Nephron progenitor cell (in vitro differentiated cells): ENCODE measurements at regions not wholly inside any gene's neighbourhood (a gene's known extent, or its start where the extent isn't known, plus 50 kb on each side); places are given as distances from the start of the nearest gene placed in this dataset.
"Not testable (repeated sequence)": the region's sequence is repeated elsewhere in the genome, so short reads cannot be mapped to it uniquely, and the experiment has no call there.

Experiments used
- DNase-seq: peaks from one replicate; pipeline ENCODE4 v3.0.0; 2021
- H3K27ac Mint-ChIP-seq: 2 replicates; pipeline ENCODE4 v1.8.0; 2021; ENCODE audit warnings: mild to moderate bottlenecking, moderate library complexity, mixed read lengths
- H3K27me3 Mint-ChIP-seq: 2 replicates; pipeline ENCODE4 v1.8.0; 2021; ENCODE audit warnings: mild to moderate bottlenecking, low read depth, mixed read lengths; ENCODE audit not compliant: poor library complexity
- H3K36me3 Mint-ChIP-seq: 2 replicates; pipeline ENCODE4 v1.8.0; 2021; ENCODE audit warnings: low read depth, mixed read lengths
- H3K4me1 Mint-ChIP-seq: 2 replicates; pipeline ENCODE4 v1.8.0; 2021; ENCODE audit warnings: mixed read lengths
- H3K4me3 Mint-ChIP-seq: 2 replicates; pipeline ENCODE4 v1.8.0; 2021; ENCODE audit warnings: mild to moderate bottlenecking, moderate library complexity, mixed read lengths
- H3K9me3 Mint-ChIP-seq: 2 replicates; pipeline ENCODE4 v1.8.0; 2021; ENCODE audit warnings: mild to moderate bottlenecking, moderate library complexity, mixed read lengths
- TF ChIP-seq, protein P1 (sequence below): fragments of 200-600 bp; sonication (generic); IDR thresholded peaks from 2 replicates; pipeline ENCODE4 v1.5.0; 2021; ENCODE audit warnings: antibody characterized with exemption

DNA sequence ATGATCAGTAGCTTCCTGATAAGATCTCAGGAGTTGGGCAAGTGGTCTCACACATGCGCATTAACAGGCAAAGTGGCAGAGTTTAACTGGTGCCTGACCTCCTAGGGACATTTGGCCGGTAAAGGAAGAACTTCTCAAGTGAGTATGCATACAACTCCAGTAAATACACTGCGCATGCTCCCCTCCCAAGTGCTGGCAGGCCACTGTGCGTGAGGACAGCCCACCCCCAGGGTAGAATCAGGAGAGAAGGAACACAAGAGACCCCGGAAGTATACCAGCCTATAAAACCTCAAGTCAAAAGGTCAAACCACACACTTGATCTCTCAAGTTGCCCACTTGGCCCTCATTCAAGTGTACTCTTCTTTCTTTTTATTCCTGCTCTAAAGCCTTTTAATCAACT lies 225.5 kb upstream of the ANKRD50 start:
- no peaks in the 10 kb centered on the region for H3K9me3 Mint-ChIP-seq
- H3K27ac Mint-ChIP-seq = no peak overlapping the region
- H3K4me3 Mint-ChIP-seq = no peak overlapping the region
- peaks cover 52% of the 10 kb centered on the region for H3K4me1 Mint-ChIP-seq
- no peaks in the 10 kb centered on the region for H3K27me3 Mint-ChIP-seq
- DNase-seq = no peak
- TF ChIP-seq, protein P1, sequence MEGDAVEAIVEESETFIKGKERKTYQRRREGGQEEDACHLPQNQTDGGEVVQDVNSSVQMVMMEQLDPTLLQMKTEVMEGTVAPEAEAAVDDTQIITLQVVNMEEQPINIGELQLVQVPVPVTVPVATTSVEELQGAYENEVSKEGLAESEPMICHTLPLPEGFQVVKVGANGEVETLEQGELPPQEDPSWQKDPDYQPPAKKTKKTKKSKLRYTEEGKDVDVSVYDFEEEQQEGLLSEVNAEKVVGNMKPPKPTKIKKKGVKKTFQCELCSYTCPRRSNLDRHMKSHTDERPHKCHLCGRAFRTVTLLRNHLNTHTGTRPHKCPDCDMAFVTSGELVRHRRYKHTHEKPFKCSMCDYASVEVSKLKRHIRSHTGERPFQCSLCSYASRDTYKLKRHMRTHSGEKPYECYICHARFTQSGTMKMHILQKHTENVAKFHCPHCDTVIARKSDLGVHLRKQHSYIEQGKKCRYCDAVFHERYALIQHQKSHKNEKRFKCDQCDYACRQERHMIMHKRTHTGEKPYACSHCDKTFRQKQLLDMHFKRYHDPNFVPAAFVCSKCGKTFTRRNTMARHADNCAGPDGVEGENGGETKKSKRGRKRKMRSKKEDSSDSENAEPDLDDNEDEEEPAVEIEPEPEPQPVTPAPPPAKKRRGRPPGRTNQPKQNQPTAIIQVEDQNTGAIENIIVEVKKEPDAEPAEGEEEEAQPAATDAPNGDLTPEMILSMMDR = no peak
- H3K36me3 Mint-ChIP-seq = no peaks in the 10 kb centered on the region

DNA sequence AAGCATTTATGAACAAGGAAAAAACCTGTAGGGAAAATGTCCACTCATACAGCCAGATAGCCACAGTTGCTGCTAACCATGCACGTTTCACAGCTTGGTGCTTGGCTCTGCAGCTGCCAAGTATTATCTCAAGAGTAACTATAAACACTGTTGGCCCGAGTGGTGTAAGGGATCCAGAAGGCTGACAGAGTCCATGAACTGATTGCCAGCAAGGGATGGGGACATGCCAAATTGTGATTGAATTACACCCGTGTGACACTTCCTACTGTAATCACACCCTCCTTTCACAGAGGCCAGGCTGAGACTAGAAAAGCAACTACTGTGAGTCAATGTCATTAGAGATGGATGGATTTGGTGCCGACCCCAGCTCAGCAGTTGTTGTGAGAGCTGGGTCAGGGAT lies 223.9 kb upstream of the ANKRD50 start:
- Mint-ChIP-seq H3K36me3 (no peaks in the 10 kb centered on the region), H3K27ac (peak overlapping the region; percentile 80), H3K4me1 (peaks cover 63% of the 10 kb centered on the region), H3K9me3 (no peaks in the 10 kb centered on the region), H3K4me3 (no peak overlapping the region), H3K27me3 (no peaks in the 10 kb centered on the region)
- TF ChIP-seq, protein P1 = no peak
- DNase-seq = no peak

DNA sequence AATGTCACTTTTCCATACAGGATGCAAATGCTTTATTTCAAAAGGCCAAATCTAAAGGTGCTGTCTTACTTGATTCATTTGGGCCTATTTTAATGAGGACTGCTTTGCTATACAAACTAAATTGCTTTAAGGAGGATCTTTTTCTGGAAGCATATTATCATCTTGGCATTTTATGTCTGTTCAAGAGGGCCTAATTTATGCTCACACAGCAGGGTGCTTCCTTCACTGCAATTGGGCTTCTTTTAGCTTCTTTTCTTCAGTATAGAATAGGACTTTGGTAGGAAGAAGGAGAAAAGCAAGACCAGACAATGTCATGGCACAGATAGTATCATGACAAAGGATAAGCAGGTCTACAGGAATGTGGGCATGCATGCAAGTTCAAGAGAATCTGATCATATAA lies 222.4 kb upstream of the ANKRD50 start:
- Mint-ChIP-seq H3K4me1 (peaks cover 78% of the 10 kb centered on the region), H3K36me3 (no peaks in the 10 kb centered on the region)
- no peak for DNase-seq

DNA sequence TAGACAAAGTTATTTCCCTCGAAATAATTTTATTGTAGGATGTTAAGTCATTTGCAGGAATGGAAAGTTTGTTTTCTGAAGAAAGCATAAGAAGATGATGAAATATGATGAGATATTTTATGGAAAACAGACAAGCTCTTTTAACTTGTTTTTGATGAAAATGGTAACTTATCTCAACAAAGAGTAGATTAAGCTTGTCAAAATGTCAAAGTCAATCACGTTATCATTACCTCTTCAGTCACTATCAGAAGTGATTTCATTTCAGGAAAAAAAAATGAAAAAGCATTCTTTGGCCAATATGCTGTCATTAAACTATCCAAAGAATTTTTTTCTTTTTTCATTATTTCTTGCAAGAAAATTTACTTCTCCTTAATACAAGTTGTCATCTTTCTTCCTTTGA lies 221.0 kb upstream of the ANKRD50 start:
- TF ChIP-seq, protein P1 = no peak
- H3K4me1 Mint-ChIP-seq = peaks cover 88% of the 10 kb centered on the region
- no peak for DNase-seq
- no peaks in the 10 kb centered on the region for H3K36me3 Mint-ChIP-seq
- no peak overlapping the region for H3K4me3 Mint-ChIP-seq
- no peak overlapping the region for H3K27ac Mint-ChIP-seq
- no peaks in the 10 kb centered on the region for H3K27me3 Mint-ChIP-seq
- no peaks in the 10 kb centered on the region for H3K9me3 Mint-ChIP-seq

More for the DNA sequence above, 222.4 kb upstream of the ANKRD50 start:
- TF ChIP-seq, protein P1 = no peak
- Mint-ChIP-seq H3K9me3 (no peaks in the 10 kb centered on the region), H3K27ac (no peak overlapping the region), H3K27me3 (no peaks in the 10 kb centered on the region), H3K4me3 (no peak overlapping the region)

- H3K4me1 Mint-ChIP-seq = peaks cover 78% of the 10 kb centered on the region
- H3K9me3 Mint-ChIP-seq = peaks cover 3% of the 10 kb centered on the region
- H3K4me3 Mint-ChIP-seq = no peak overlapping the region
- no peak for DNase-seq
- TF ChIP-seq, protein P1 = no peak
- H3K27ac Mint-ChIP-seq = no peak overlapping the region
- H3K36me3 Mint-ChIP-seq = no peaks in the 10 kb centered on the region
- no peaks in the 10 kb centered on the region for H3K27me3 Mint-ChIP-seq
Measured at GRCh38 chr4:124932447-124932846, 219.9 kb upstream of the ANKRD50 start.

DNA sequence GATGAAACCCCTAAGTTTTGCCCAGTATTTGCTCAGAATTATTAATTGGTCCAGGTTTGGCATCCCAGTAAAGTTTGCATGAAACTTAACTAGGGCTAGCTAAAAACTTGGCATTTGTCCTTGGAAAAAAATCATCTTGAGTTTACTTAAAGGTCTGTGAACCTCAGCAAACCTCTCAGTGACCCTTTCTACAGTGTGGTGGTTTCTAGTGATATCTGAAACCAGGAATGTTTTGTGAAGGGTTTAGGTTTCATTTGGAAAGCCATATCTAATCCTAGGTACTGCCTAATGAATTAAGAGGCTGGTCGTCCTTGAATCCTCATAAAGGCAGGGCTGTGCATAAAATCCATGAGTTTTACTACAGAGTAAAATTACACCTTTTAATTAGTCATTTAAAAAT lies 218.5 kb upstream of the ANKRD50 start:
- Mint-ChIP-seq H3K4me1 (peaks cover 64% of the 10 kb centered on the region), H3K4me3 (no peak overlapping the region), H3K27ac (no peak overlapping the region), H3K36me3 (no peaks in the 10 kb centered on the region), H3K9me3 (peaks cover 3% of the 10 kb centered on the region), H3K27me3 (no peaks in the 10 kb centered on the region)
- DNase-seq = no peak
- TF ChIP-seq, protein P1 = no peak

DNA sequence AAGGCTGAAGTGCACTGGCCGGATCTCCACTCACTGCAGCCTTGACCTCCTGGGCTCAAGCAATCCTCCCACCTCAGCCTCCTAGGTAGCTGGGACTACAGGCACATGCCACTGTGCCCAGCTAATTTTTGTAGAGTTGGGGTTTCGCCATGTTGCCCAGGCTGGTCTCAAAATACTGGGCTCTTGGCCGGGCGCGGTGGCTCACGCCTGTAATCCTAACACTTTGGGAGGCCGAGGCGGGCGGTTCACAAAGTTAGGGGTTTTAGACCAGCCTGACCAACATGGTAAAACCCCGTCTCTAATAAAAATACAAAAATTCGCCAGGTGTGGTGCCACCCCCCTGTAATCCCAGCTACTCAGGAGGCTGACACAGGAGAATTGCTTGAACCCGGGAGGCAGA lies 210.2 kb upstream of the ANKRD50 start:
- DNase-seq, H3K9me3 Mint-ChIP-seq, H3K4me3 Mint-ChIP-seq, H3K27me3 Mint-ChIP-seq, H3K27ac Mint-ChIP-seq, H3K36me3 Mint-ChIP-seq, H3K4me1 Mint-ChIP-seq: not testable (repeated sequence)
